ENCODE measurements at regions not wholly inside any gene's neighbourhood (a gene's known extent, or its start where the extent isn't known, plus 50 kb on each side); places are given as distances from the start of the nearest gene placed in this dataset.

DNA sequence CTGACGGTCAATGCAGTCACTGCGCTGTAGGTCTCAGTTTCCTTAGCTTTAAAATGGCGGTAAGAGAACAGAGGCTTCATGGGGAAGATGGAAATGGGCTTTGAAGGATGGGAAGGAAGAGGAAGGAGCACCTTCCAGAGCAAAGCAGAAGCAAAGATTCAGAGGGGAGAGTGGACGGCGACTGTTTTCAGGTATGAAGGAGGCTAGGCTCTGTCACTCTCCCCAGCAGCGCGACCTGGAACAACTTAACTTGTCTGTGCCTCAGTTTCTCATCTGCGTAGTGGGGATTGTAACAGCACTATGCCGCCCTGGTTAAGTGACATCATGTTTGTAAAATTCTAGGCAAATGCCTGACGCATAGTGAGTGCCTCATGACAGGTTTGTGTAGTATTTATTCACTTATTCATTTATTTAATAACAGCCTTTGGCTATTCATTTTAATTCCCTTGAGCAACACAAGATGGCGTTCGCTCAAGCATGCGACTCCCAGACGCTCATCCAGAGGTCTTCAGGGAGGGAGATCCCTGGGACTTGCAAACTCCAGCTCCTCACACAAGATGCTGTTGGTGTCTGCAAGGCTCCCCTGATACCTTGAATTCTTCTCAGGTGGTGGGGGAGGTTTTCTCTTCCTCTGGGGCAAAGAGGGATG is 336.3 kb downstream of the DYSF start:
- TF ChIP-seq, protein P1, sequence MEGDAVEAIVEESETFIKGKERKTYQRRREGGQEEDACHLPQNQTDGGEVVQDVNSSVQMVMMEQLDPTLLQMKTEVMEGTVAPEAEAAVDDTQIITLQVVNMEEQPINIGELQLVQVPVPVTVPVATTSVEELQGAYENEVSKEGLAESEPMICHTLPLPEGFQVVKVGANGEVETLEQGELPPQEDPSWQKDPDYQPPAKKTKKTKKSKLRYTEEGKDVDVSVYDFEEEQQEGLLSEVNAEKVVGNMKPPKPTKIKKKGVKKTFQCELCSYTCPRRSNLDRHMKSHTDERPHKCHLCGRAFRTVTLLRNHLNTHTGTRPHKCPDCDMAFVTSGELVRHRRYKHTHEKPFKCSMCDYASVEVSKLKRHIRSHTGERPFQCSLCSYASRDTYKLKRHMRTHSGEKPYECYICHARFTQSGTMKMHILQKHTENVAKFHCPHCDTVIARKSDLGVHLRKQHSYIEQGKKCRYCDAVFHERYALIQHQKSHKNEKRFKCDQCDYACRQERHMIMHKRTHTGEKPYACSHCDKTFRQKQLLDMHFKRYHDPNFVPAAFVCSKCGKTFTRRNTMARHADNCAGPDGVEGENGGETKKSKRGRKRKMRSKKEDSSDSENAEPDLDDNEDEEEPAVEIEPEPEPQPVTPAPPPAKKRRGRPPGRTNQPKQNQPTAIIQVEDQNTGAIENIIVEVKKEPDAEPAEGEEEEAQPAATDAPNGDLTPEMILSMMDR (IDR thresholded peaks at IDR 0.05; ENCODE audit: poor library complexity): no peak
- no peak for TF ChIP-seq EZH2 (IDR thresholded peaks at IDR 0.05; ENCODE audit: borderline replicate concordance)

Data from hepatocyte (in vitro differentiated cells).